ENCODE measurements at regions not wholly inside any gene's neighbourhood (a gene's known extent, or its start where the extent isn't known, plus 50 kb on each side); places are given as distances from the start of the nearest gene placed in this dataset.

DNA sequence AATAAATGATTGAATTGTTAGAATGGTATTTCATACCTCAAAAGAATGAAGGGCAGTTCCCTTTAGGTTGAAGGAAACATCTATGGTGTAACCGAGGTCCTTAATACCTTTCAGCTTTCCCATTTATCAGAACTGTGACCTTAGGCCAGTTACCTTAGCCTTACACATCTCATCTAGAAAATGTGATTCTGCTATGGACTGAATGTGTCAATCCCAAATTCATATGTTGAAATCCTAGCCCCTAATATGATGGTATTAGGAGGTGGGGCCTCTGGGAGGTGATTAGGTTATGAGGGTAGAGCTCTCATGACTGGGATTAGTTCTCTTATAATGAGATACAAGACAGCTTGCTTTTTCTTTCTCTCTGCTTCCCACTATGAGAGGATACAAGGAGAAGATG lies 441.9 kb downstream of the PLK2 start:
- TF ChIP-seq CTCF (IDR thresholded peaks at IDR 0.05) (no peak), POLR2A (IDR thresholded peaks at IDR 0.05) (no peak)
